GM20000 (cell line): ENCODE measurements at regions not wholly inside any gene's neighbourhood (a gene's known extent, or its start where the extent isn't known, plus 50 kb on each side); places are given as distances from the start of the nearest gene placed in this dataset.
"Not testable (repeated sequence)": the region's sequence is repeated elsewhere in the genome, so short reads cannot be mapped to it uniquely, and the experiment has no call there.

Experiments used
- DNase-seq: peaks from one replicate; pipeline ENCODE4 v3.0.0; 2012; ENCODE audit warnings: low spot score
- CTCF ChIP-seq: IDR thresholded peaks from 2 replicates; pipeline ENCODE4 v1.5.1; 2012; ENCODE audit warnings: mild to moderate bottlenecking, control low read depth; ENCODE audit errors: extremely low read depth, missing control alignments

GRCh38 chr5:1735320-1735970 lies 64.2 kb downstream of the MRPL36 start:
- no peak for DNase-seq
- no peak for TF ChIP-seq CTCF

GRCh38 chr5:1734908-1735289 lies 64.7 kb downstream of the MRPL36 start:
- TF ChIP-seq CTCF: no peak
- DNase-seq: no peak

- TF ChIP-seq CTCF: no peak
- DNase-seq: no peak
Observed at GRCh38 chr5:1734271-1734907, 65.2 kb downstream of the MRPL36 start.

GRCh38 chr5:1733369-1733768 lies 66.3 kb downstream of the MRPL36 start:
- TF ChIP-seq CTCF: no peak
- no peak for DNase-seq

- TF ChIP-seq CTCF: no peak
- no peak for DNase-seq
Observed at GRCh38 chr5:1732945-1733344, 66.7 kb downstream of the MRPL36 start.

GRCh38 chr5:1732238-1732941 lies 67.2 kb downstream of the MRPL36 start:
- TF ChIP-seq CTCF: no peak
- DNase-seq: no peak

- not testable (repeated sequence) for DNase-seq
Observed at GRCh38 chr5:1731855-1732237, 67.8 kb downstream of the MRPL36 start.
